GM21717 (cell line): ENCODE measurements at regions not wholly inside any gene's neighbourhood (a gene's known extent, or its start where the extent isn't known, plus 50 kb on each side); places are given as distances from the start of the nearest gene placed in this dataset.

Experiments used
- ATAC-seq: cut with Tn5 transposase; IDR thresholded peaks from one replicate; pipeline ENCODE4 v1.9.1; 2021; ENCODE audit warnings: mild to moderate bottlenecking, moderate library complexity; ENCODE audit not compliant: unreplicated experiment

- no peak for ATAC-seq
Measured at GRCh38 chr2:12964904-12965539, 248.3 kb downstream of the TRIB2 start.

GRCh38 chr2:12965540-12966269 is 249.0 kb downstream of the TRIB2 start:
- ATAC-seq, result no peak

GRCh38 chr2:12967804-12968203 is 251.1 kb downstream of the TRIB2 start:
- ATAC-seq, result no peak

- ATAC-seq, result no peak
Measured at GRCh38 chr2:12968399-12968798, 251.7 kb downstream of the TRIB2 start.

GRCh38 chr2:12970861-12971260 is 254.1 kb downstream of the TRIB2 start:
- ATAC-seq, result no peak

- ATAC-seq, result no peak
Measured at GRCh38 chr2:12971581-12972365, 255.0 kb downstream of the TRIB2 start.

- ATAC-seq, result no peak
Measured at GRCh38 chr2:12978066-12978835, 261.5 kb downstream of the TRIB2 start.

- no peak for ATAC-seq
Measured at GRCh38 chr2:12979066-12979465, 262.3 kb downstream of the TRIB2 start.

- ATAC-seq, result no peak
Measured at GRCh38 chr2:12980817-12981216, 264.1 kb downstream of the TRIB2 start.

GRCh38 chr2:12982149-12982584 is 265.4 kb downstream of the TRIB2 start:
- no peak for ATAC-seq

- no peak for ATAC-seq
Measured at GRCh38 chr2:12987246-12987645, 270.5 kb downstream of the TRIB2 start.

GRCh38 chr2:12988279-12988678 is 271.5 kb downstream of the TRIB2 start:
- ATAC-seq, result no peak

- ATAC-seq, result no peak
Measured at GRCh38 chr2:12990523-12990922, 273.8 kb downstream of the TRIB2 start.

- no peak for ATAC-seq
Measured at GRCh38 chr2:12998685-12999084, 281.9 kb downstream of the TRIB2 start.

- no peak for ATAC-seq
Measured at GRCh38 chr2:13000664-13001363, 284.1 kb downstream of the TRIB2 start.

GRCh38 chr2:13001408-13001807 is 284.7 kb downstream of the TRIB2 start:
- no peak for ATAC-seq

GRCh38 chr2:13002536-13003331 is 286.0 kb downstream of the TRIB2 start:
- no peak for ATAC-seq

- ATAC-seq, result no peak
Measured at GRCh38 chr2:13003500-13003899, 286.8 kb downstream of the TRIB2 start.

- no peak for ATAC-seq
Measured at GRCh38 chr2:13005048-13005447, 288.3 kb downstream of the TRIB2 start.
